Cerebellar cortex (tissue), 1 donor: ENCODE measurements at regions not wholly inside any gene's neighbourhood (a gene's known extent, or its start where the extent isn't known, plus 50 kb on each side); places are given as distances from the start of the nearest gene placed in this dataset.

Source experiments
- DNase-seq: peaks from one replicate; pipeline ENCODE4 v3.0.0-alpha.2; 2015; ENCODE audit warnings: low spot score

GRCh38 chr4:81549984-81550383 lies 78.3 kb upstream of the RASGEF1B start:
- DNase-seq, result no peak

GRCh38 chr4:81546777-81547176 lies 75.1 kb upstream of the RASGEF1B start:
- no peak for DNase-seq

- no peak for DNase-seq
These were observed 69.6 kb upstream of the RASGEF1B start for GRCh38 chr4:81541161-81541945.

- no peak for DNase-seq
These were observed 67.2 kb upstream of the RASGEF1B start for GRCh38 chr4:81538716-81539427.

GRCh38 chr4:81531410-81531809 lies 59.7 kb upstream of the RASGEF1B start:
- no peak for DNase-seq

- DNase-seq, result no peak
These were observed 57.3 kb upstream of the RASGEF1B start for GRCh38 chr4:81528979-81529378.

GRCh38 chr4:81528200-81528599 lies 56.5 kb upstream of the RASGEF1B start:
- DNase-seq, result no peak

- no peak for DNase-seq
These were observed 56.0 kb upstream of the RASGEF1B start for GRCh38 chr4:81527709-81528108.

GRCh38 chr4:81527115-81527514 lies 55.4 kb upstream of the RASGEF1B start:
- peak; percentile 67 for DNase-seq

- no peak for DNase-seq
These were observed 55.0 kb upstream of the RASGEF1B start for GRCh38 chr4:81526706-81527105.

GRCh38 chr4:81523672-81524327 lies 52.1 kb upstream of the RASGEF1B start:
- DNase-seq, result no peak

- no peak for DNase-seq
These were observed 51.0 kb upstream of the RASGEF1B start for GRCh38 chr4:81522711-81523110.

- no peak for DNase-seq
These were observed 50.0 kb upstream of the RASGEF1B start for GRCh38 chr4:81521708-81522107.
